Left kidney (tissue), 1 donor: ENCODE measurements at regions not wholly inside any gene's neighbourhood (a gene's known extent, or its start where the extent isn't known, plus 50 kb on each side); places are given as distances from the start of the nearest gene placed in this dataset.
A peak's percentile ranks its signal among the peaks of the same experiment; 100 is the strongest.

Experiments
- DNase-seq: peaks from one replicate; pipeline ENCODE4 v3.0.0-alpha.2; 2013

GRCh38 chr7:9981742-9982349 is 991.8 kb upstream of the PHF14 start:
- no peak for DNase-seq

GRCh38 chr7:9983048-9983447 is 990.6 kb upstream of the PHF14 start:
- DNase-seq = no peak

GRCh38 chr7:10015687-10016086 is 958.0 kb upstream of the PHF14 start:
- DNase-seq = no peak

- DNase-seq = no peak
Observed at GRCh38 chr7:10022480-10022879, 951.2 kb upstream of the PHF14 start.

GRCh38 chr7:10022957-10023356 is 950.7 kb upstream of the PHF14 start:
- peak; percentile 11 for DNase-seq

GRCh38 chr7:10034843-10035556 is 938.7 kb upstream of the PHF14 start:
- DNase-seq = no peak

- DNase-seq = no peak
Observed at GRCh38 chr7:10036693-10037092, 937.0 kb upstream of the PHF14 start.

- DNase-seq = no peak
Observed at GRCh38 chr7:10038351-10038750, 935.3 kb upstream of the PHF14 start.

GRCh38 chr7:10040674-10041073 is 933.0 kb upstream of the PHF14 start:
- DNase-seq = no peak

- no peak for DNase-seq
Observed at GRCh38 chr7:10070899-10071298, 902.8 kb upstream of the PHF14 start.

GRCh38 chr7:10075866-10076265 is 897.8 kb upstream of the PHF14 start:
- no peak for DNase-seq

GRCh38 chr7:10076660-10077300 is 896.9 kb upstream of the PHF14 start:
- no peak for DNase-seq

GRCh38 chr7:10079572-10079971 is 894.1 kb upstream of the PHF14 start:
- DNase-seq = no peak

- no peak for DNase-seq
Observed at GRCh38 chr7:10082896-10083295, 890.8 kb upstream of the PHF14 start.

- no peak for DNase-seq
Observed at GRCh38 chr7:10083766-10084165, 889.9 kb upstream of the PHF14 start.

- no peak for DNase-seq
Observed at GRCh38 chr7:10085231-10085630, 888.4 kb upstream of the PHF14 start.

- no peak for DNase-seq
Observed at GRCh38 chr7:10100572-10100971, 873.1 kb upstream of the PHF14 start.

- no peak for DNase-seq
Observed at GRCh38 chr7:10101351-10101750, 872.3 kb upstream of the PHF14 start.

GRCh38 chr7:10104292-10104691 is 869.4 kb upstream of the PHF14 start:
- DNase-seq = no peak

- no peak for DNase-seq
Observed at GRCh38 chr7:10106609-10107008, 867.1 kb upstream of the PHF14 start.

GRCh38 chr7:10116511-10116910 is 857.2 kb upstream of the PHF14 start:
- DNase-seq = no peak

- no peak for DNase-seq
Observed at GRCh38 chr7:10117815-10118214, 855.9 kb upstream of the PHF14 start.

GRCh38 chr7:10120936-10121335 is 852.7 kb upstream of the PHF14 start:
- no peak for DNase-seq

GRCh38 chr7:10121631-10122030 is 852.0 kb upstream of the PHF14 start:
- DNase-seq = peak; percentile 6
